Middle frontal gyrus (tissue), 1 donor: ENCODE measurements at regions not wholly inside any gene's neighbourhood (a gene's known extent, or its start where the extent isn't known, plus 50 kb on each side); places are given as distances from the start of the nearest gene placed in this dataset.

Experiments used
- DNase-seq: peaks from one replicate; pipeline ENCODE4 v3.0.0-alpha.2; 2015; ENCODE audit warnings: low spot score; ENCODE audit errors: extremely low spot score

DNA sequence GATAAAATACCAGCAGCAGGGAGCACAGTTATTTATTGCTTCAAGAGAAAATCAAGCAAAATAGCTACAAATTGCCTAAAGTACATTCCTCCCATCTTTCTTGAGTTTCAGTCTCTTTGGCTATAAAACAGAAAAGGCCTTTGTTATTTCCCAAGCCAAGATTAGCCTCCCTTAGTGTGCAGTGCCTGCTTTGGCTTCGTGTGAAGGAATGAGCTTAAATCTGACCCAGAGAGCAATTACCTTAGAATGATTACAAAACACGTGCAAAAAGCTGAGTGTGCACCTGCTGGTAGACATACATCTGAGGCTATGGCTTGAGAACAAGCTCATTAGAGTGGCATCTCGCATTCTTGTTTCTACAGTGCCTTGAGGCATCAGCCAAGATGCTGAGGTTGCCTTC lies 250.8 kb downstream of the C4orf33 start:
- DNase-seq = no peak

DNA sequence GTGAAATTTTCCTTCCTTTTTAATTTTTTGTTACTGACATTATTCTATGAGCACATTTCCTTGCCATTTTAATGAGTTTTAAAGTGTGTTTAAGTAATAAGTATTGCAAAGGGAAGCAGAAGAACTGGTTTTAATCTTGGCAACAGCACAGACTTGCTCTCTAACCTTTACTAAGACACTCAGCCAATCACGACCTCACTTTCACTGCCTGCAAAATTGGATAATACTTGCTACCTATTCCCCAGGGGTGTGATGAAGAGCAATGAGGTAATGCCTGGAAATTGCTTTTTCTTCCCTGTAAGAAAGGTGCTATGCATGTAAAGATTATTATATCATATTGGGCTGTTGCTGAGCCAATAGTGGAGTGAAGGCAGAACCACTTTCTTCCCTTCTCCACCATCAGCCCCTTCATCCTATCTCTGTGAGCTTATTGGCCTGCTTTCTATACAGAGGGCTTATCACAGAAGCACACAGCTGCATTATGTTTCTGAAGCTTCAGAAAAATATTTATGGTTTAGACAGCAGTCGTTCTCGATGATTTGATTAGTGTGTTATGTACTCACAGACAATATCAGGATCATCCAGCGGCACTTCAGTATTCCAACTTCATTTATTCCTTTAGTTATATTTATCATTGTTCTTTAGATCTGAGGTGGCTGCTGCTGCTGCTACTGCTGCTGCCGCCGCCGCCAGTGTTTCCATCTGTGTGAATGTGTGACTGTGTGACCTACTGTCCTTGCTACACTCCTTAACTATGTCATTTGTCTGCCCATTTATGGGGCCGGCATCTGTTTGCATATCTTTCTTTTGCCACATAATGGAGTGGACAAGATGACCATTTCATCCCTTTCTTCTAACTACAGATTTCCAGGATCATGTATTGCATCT lies 255.1 kb downstream of the C4orf33 start:
- DNase-seq = no peak

DNA sequence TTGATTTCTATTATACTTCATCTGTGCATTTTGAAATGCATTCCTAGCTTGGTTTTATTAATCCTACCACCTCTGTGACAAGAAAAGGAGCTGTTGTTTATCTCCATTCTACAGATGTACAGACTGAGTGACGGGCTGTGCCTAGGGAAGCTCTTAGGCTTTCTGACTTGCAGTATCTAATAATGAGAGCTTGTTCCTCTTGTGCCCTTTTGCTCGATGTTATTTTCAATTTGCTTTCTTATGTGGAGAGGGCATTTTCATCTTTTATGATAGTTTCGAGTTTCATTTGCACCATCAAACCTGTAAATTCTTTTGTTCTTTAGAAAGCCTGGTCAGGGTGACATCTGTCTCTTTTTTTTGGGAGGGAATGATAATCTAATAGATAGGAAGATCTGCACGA lies 256.5 kb downstream of the C4orf33 start:
- no peak for DNase-seq

DNA sequence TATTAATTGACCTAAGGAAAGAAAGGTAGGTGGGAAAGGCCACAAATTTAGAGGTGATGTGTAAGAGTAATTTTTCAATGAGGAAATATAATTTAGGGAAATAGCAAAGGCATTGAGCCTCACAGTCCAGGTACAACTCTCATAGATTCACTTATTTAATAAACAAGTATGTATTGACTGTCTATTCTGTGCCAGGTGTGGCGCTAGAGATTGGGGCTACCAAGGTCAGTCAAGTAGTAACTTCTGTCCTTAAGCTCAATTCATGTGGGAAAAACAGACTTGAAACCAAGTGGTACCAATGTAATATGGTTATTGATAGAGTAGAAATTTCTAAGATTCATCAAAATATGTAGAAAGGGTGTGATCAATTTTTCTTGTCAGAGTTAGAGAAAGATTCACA lies 257.5 kb downstream of the C4orf33 start:
- no peak for DNase-seq

DNA sequence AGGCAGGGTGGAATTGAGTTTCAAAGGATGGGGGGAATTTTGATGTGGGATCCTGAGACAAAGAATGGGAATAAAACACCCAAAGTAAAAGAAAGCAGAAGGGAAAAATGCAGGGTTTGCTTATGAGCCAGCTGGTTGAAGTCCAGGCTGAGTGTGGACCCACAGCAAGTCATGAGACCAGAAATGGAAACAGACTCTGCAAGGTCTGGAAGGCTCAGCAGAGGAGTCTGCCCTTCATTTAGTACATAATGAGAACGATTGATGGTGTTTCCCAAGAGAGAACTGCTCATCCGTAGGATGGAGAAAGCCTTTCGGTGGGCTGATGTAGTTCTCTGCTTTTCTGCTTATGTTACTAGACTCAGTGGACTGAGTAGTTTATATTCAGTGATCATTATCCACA lies 259.1 kb downstream of the C4orf33 start:
- DNase-seq = no peak

DNA sequence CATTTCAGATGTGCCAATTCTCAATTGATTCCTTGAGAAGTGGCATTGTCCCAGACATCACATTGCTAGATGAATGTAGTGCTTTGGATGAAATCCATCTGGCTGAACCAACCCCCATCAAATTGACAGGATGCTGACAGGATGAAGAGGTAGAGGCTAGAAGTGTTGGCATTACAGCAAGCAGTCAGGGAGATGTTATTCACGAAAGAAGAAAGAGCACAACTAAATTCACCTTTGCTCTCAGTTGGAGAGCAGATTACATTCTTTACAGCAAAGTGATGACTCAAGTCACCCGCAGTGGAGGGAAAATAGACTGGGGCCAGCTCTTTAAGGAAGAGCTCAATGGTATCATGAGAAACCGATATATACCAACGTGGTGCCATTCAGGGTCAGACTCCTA lies 259.6 kb downstream of the C4orf33 start:
- DNase-seq = no peak

DNA sequence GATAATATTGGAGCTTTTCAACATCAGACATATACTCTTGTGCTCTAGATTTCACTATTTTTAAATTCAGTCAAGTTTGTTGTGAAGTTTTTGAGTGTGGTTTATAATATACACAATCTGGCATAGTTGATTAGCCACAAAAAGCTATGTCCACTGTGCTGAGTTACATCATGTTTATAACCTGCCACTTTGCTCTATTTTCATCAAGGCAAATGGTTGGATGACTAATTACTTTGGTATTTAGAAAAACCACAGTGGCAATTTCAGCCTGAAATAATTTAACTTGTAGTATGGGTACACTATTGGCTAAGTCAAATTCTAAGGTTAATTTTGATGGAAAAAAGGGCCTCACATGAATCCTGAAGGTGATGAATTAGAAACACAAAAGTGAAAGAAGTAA lies 262.6 kb downstream of the C4orf33 start:
- no peak for DNase-seq

DNA sequence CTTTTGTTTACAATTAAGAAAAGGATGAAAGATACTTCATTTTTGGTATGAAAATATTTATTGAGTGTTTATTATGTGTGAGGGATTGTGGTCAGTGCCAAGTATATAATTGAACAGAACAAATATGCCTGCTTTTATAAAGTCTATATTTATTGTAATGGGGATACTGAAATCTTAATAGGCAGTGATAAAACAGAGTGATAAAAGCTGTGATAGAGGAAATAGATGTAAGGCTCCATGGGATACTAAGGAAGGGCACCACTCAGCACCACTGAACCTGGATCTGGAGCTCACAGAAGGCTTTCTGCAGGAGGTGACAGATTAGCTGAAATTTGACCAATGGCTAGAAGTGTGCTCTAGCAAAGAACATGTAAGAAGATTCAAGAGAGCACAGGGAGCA lies 263.5 kb downstream of the C4orf33 start:
- DNase-seq = no peak

DNA sequence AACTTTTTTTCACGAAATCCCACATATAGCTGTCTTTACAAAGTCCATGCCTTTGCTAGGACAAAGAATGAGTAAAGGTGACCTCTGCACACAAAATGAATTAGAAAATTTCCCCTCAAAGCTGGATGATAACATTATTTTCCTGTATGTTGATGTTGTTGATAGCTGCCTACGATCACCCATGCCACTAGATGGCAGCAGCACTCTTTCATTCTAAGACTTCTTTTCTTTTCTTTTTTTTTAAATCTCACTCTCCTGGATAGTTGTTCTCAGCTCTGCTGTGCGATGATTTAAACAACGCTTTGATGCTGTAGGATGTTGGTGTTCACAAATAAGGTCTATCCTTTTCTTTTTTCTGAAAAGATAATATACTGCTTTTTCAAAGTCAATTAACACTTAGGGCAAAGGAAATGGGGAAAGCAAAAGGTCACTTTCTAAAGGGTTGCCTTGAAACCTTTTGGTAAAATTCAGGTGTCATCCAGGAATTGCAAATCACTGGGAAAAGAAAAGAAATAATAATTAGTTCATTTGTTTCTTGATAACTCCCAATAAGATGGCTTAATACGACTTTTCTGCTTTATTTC lies 266.8 kb downstream of the C4orf33 start:
- DNase-seq = no peak

DNA sequence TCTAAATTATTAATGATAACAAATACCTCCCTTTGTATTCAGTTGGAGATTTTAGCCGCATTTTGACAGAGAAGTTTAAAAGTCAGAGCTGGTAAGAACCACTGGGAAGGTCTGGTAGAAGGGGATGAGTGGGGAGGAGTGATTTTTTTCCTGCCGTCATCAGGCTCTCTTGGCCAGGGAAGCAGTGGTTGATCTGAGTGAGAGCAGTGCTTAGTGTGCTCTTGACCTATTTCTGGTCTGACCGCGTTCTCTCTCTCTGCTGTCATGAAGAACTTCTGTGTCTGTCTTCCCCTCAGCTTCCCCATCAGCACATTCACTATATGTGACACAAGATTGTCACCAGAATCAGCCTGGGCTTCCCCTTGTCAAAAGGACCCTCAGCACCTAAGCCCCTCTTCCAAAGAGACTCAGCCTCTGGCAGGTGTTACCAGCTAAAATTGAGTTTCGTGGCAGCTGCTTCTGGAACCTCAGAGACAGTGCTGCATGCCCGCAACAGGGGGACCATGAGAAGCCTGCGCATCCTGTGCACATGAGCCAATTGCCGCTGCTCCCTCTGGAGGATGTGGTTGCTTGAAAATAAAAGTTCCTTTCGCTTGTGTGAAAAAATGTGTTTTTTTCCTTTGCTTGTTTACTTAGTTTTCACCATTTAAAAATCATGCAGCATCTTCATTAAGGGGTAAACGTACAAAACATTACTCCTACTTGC lies 268.9 kb downstream of the C4orf33 start:
- DNase-seq = no peak

DNA sequence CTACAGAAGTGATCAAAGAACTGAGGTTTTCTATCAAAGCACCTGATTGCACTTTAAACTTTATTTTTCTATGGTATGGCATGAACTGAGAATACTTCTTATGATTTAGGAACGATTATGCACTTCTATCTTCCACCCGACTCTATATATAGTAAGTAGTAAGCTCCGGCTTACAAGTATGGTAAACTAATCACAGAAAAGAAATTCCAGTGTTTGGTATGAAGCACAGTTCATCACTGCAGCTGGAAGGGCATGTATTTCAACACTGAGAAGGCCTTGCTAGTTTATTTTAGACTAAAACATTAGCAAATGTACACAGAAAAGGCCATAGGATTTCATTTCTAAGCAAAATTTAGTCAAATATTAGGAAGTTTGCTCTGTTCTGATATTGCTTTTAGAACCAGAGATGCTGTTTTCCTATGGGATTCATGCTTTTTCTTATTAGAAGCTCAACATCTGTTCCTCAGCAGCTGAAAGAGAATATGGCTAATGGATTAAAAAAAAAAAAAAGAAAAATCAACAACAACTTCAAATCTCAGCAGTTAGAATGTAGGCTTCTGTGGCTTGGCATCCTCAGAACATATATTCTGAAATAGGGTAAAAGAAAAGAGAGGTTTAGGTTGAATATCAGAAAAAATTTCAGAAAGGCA lies 273.5 kb downstream of the C4orf33 start:
- no peak for DNase-seq

DNA sequence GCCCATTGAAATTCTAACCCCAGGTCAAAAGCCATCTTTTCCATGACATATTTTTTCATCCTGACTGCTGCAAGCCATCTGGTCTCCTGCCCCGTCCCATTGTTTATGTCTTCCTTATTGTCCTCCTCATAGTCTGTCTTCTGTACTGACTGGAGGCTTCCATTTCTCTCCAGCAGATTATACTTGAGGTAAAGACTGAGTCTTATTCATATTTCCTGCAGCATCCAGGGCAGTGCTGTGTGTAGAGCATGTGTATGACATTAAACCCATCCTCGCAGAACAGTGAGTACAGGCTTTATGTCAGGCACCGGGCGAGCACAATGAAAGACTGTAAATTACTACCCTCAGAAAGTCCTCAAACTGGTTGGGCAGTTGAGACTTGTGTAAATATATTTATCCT lies 275.1 kb downstream of the C4orf33 start:
- DNase-seq = no peak

DNA sequence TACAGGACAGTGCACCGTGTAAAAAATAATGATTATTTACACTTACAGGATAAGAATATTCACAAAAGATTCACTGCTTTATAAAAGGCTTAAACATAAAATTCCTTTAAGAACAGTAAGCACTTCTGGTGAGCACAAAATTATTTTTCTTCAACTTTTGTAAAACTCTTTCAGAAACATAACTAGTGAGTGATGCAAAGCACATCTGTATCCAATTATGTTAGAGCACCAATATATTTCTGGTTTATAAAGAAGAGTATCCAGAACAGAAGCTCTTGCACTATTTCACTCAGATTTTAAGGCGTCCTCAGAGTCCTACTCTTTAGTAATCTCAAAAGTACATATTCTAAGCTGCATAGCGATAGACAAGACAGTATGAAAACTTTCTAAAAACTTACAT lies 276.0 kb downstream of the C4orf33 start:
- DNase-seq = no peak

DNA sequence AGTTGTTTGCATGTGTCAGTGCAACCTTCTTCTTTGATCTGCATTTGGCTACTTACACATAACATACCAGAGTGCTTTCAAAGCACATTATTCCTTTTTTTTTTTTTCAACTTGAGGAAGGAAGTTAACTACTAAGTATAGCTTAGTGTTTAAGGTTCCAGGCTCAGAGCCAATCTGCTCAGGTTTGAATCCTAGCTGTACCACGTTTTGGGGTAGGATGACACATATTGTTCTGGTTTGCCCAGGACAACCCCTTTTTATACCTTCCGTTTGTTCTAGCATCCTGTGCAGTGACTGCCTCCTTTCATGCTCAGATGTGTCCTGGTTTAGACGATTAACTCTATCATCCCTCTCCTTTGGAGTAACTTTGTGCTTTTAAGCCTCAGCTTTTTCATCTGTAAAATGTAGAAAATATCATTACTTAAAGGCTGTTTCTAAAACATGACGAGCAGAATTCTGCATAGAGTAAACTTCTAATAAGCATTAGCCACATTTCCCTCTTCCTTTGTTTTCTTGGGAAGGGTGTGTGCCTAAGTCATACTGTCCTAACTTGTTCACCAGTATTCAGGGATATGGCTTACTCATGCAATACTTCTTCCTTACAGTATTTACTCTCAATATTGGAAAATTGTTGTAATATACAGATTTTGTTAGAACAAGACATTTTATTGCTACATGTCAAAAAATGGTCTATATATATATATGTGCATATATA lies 281.3 kb downstream of the C4orf33 start:
- DNase-seq = no peak

DNA sequence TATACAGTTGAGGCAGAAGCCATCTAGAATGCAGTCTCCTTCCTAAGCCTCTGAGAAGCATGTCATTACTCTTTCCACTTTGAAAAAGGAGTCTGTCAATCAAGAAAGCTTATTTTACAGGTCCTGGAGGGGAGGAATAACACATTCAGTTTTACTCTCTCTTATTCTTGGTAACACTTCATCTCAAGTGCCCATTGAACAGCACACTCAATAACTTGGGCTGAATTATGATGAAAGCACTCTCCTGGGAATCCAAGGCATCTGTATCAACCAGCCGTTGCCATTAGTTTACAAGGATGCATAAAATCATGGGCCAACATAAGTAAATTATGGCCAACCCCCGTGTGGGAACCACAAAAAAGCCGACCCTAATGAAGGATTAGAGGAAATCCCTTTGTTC lies 282.4 kb downstream of the C4orf33 start:
- no peak for DNase-seq

DNA sequence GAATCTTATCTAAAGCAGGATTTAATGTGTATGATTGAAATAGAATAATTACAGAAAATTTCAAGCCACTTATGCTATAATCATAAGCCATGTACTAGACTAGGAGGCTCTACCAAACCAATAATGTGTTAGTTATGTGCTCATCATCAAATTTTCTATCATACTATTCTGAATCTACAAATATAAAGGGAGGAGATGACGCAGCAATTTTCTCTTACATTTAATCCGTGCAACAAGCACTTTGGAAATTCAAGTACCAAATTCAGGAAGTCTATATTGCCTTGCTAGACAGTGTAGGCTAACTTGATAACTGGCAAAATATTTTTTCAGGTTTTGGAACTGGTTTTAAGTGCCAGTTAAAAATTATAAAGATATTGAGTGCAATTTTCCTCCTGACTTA lies 283.5 kb downstream of the C4orf33 start:
- no peak for DNase-seq

DNA sequence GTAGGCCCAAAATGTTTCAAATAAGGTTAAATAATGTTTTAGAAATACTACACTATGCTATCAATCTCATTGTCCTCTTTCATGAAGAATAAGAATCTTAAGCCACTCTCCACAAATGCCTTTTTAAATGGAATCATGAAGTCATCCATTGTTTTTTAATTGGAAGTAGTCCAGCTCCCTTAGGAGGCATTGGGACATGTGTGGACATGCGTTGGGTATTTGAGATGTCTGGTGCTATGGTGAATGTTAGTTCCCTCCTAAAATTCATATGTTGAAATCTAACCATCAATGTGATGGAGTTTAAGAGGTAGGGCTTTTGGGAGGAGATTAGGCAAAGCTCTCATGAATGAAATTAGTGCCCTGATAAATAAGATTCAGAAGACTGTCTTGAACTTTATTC lies 289.0 kb downstream of the C4orf33 start:
- DNase-seq = no peak

DNA sequence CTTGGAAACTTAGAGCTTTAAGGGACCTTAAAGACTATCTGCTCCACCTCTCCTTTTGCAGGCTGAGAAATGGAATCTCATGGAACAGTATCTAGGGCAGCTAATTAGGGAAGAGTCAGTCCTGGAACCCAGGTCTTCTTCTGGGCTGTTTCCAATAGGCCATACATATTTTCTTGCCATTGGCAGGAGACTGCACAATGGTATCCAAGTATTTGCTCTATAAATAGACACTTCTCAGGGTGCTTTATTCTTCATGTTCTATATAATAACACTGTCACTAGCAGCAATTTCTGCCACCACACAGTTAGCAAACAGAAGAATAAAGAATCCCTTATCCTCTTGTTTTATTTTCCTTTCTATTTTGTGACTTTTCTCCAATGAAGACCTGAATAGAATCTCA lies 291.7 kb downstream of the C4orf33 start:
- DNase-seq = no peak

DNA sequence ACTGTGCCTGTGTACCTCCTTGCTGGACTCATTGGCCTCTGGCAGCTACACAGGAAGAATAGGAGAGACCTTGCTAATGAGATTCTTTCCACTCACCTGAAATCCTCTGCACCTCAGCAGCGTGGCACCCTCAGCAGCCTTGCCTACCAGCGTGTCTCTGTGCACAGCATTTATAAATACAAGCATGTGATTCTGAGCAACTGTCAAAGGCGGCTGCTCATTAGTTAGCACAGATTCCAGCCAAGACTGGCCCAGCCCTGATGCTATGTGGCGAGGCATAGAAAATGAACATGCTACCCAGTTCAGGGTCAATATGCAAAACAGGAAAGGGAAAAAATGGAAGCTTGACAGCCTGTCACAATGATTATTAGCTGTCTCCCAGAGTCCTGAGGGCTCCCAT lies 298.0 kb downstream of the C4orf33 start:
- DNase-seq = no peak

DNA sequence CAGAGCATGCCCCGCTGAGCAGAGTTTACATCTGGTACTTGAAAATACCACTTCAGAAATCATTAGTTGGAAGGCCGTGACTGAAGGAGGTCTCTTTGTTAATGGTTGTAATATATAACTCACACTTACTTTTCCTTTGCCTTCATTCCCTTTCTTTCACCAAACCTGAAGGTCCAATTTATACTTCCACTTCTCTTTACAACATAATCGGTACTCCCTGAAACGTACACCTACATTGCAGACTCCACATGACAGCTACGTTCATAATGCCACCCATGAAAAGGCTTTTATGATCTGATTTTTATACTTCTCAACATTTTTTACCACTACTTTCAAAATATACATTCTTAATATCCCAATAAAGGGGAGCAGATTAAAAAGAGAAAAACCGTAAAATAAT lies 298.7 kb downstream of the C4orf33 start:
- DNase-seq = no peak

DNA sequence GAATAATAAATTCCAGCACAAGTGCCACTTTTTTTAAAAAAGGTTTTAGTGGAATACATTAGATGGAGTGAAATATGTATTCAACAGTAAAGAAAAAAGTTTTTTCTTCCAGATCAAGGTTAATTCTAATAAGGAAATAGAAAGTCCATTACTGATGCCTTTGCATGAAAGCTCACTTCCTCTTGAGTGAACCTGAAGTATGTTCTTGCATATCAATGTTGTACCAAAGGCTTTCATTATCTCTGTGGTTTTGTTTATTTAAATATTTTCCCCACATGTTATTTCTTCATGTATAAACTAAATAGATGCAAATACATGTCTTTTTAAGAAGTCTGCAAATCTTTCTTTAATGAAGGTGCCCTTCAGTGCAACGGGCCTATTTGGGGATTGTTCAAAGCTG lies 307.9 kb downstream of the C4orf33 start:
- DNase-seq = no peak
